ENCODE measurements at regions not wholly inside any gene's neighbourhood (a gene's known extent, or its start where the extent isn't known, plus 50 kb on each side); places are given as distances from the start of the nearest gene placed in this dataset.

DNA sequence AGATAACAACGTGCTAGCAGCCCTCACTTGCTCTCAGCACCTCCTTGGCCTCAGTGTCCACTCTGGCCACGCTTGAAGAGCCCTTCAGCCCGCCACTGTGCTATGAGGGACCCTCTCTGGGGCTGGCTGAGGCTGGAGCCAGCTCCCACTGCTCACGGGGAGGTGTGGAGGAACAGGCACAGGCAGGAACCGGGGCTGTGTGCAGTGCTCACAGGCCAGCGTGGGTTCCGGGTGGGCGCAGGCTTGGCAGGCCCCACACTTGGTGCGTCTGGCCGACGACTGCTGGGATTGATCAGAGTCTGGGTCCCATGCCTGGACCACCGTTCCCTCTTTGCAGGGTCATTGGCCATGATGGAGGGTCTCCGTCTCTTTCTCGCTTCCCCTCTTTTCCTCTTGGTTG, 194.3 kb upstream of the GRAMD2B start:
- TF ChIP-seq CTCF (IDR thresholded peaks at IDR 0.05), result no peak
- TF ChIP-seq REST (IDR thresholded peaks at IDR 0.05; ENCODE audit: insufficient read depth in 1 of 2, low read depth in 2 of 2, low read length in 1 of 2), result no peak
